HK-2 (cell line): ENCODE measurements at regions not wholly inside any gene's neighbourhood (a gene's known extent, or its start where the extent isn't known, plus 50 kb on each side); places are given as distances from the start of the nearest gene placed in this dataset.
"Not testable (repeated sequence)": the region's sequence is repeated elsewhere in the genome, so short reads cannot be mapped to it uniquely, and the experiment has no call there.

Experiments
- DNase-seq: peaks from one replicate; pipeline ENCODE4 v3.0.0-alpha.2; 2018; ENCODE audit not compliant: unreplicated experiment

GRCh38 chr15:62218841-62219240, 53.8 kb upstream of the C2CD4B start:
- DNase-seq, result no peak

GRCh38 chr15:62219799-62220198, 54.7 kb upstream of the C2CD4B start:
- no peak for DNase-seq

- no peak for DNase-seq
Measured at GRCh38 chr15:62223020-62223419, 57.9 kb upstream of the C2CD4B start.

- DNase-seq, result no peak
Measured at GRCh38 chr15:62228604-62229003, 63.5 kb upstream of the C2CD4B start.

- no peak for DNase-seq
Measured at GRCh38 chr15:62231856-62232255, 66.8 kb upstream of the C2CD4B start.

GRCh38 chr15:62240121-62241096, 75.3 kb upstream of the C2CD4B start:
- DNase-seq, result no peak

- DNase-seq, result peak; percentile 21
Measured at GRCh38 chr15:62241135-62241770, 76.2 kb upstream of the C2CD4B start.

- DNase-seq, result no peak
Measured at GRCh38 chr15:62242999-62243398, 77.9 kb upstream of the C2CD4B start.

- DNase-seq, result no peak
Measured at GRCh38 chr15:62244762-62245161, 79.7 kb upstream of the C2CD4B start.

- DNase-seq, result peak; percentile 10
Measured at GRCh38 chr15:62248277-62248984, 83.3 kb upstream of the C2CD4B start.

- no peak for DNase-seq
Measured at GRCh38 chr15:62249501-62249900, 84.4 kb upstream of the C2CD4B start.

GRCh38 chr15:62250186-62250585, 85.1 kb upstream of the C2CD4B start:
- DNase-seq, result no peak

- DNase-seq, result no peak
Measured at GRCh38 chr15:62250978-62251377, 85.9 kb upstream of the C2CD4B start.

GRCh38 chr15:62253294-62253693, 88.2 kb upstream of the C2CD4B start:
- no peak for DNase-seq

GRCh38 chr15:62254137-62254934, 89.3 kb upstream of the C2CD4B start:
- DNase-seq, result peak; percentile 36

- not testable (repeated sequence) for DNase-seq
Measured at GRCh38 chr15:62256430-62256829, 91.3 kb upstream of the C2CD4B start.

GRCh38 chr15:62257996-62258521, 93.0 kb upstream of the C2CD4B start:
- DNase-seq, result no peak

GRCh38 chr15:62262305-62262941, 97.3 kb upstream of the C2CD4B start:
- DNase-seq, result no peak

GRCh38 chr15:62264196-62264595, 99.1 kb upstream of the C2CD4B start:
- DNase-seq, result no peak

GRCh38 chr15:62269504-62269903, 104.4 kb upstream of the C2CD4B start:
- DNase-seq, result no peak
